ENCODE measurements at regions not wholly inside any gene's neighbourhood (a gene's known extent, or its start where the extent isn't known, plus 50 kb on each side); places are given as distances from the start of the nearest gene placed in this dataset.

- TF ChIP-seq GABPA (IDR thresholded peaks at IDR 0.05; ENCODE audit: low read depth) (no peak), CTCF (IDR thresholded peaks at IDR 0.05; ENCODE audit: insufficient read depth, low read length) (no peak), POLR2AphosphoS5 (IDR thresholded peaks at IDR 0.05; ENCODE audit: low read depth) (no peak)
- no peak for DNase-seq (ENCODE audit: low read depth in 1 of 2, low spot score in 1 of 2)
- Histone ChIP-seq H3K27me3 (ENCODE audit: insufficient read depth, poor library complexity, severe bottlenecking) (no peaks in the 10 kb centered on the region), H3K27ac (replicated peaks) (no peak overlapping the region), H3K4me3 (replicated peaks; ENCODE audit: insufficient read depth, low read length) (no peak overlapping the region)
Observed at GRCh38 chr1:229716069-229716468, 90.0 kb downstream of the URB2 start.

- Histone ChIP-seq H3K27ac (replicated peaks) (no peak overlapping the region), H3K4me3 (replicated peaks; ENCODE audit: insufficient read depth, low read length) (no peak overlapping the region), H3K27me3 (ENCODE audit: insufficient read depth, poor library complexity, severe bottlenecking) (no peaks in the 10 kb centered on the region)
- DNase-seq (ENCODE audit: low read depth in 1 of 2, low spot score in 1 of 2), result no peak
- TF ChIP-seq GABPA (IDR thresholded peaks at IDR 0.05; ENCODE audit: low read depth) (no peak), POLR2AphosphoS5 (IDR thresholded peaks at IDR 0.05; ENCODE audit: low read depth) (no peak)
Observed at GRCh38 chr1:229716704-229717103, 90.7 kb downstream of the URB2 start.

GRCh38 chr1:229717786-229718576 lies 91.9 kb downstream of the URB2 start:
- no peak overlapping the region for H3K27ac ChIP-seq (replicated peaks)
- TF ChIP-seq REST (IDR thresholded peaks at IDR 0.05; ENCODE audit: insufficient replicate concordance, low read depth) (no peak), CTCF (IDR thresholded peaks at IDR 0.05; ENCODE audit: insufficient read depth, low read length) (no peak), SPI1 (IDR thresholded peaks at IDR 0.05; ENCODE audit: borderline replicate concordance, low read depth) (no peak), GABPA (IDR thresholded peaks at IDR 0.05; ENCODE audit: low read depth) (no peak), POLR2AphosphoS5 (IDR thresholded peaks at IDR 0.05; ENCODE audit: low read depth) (no peak)
- no peak for DNase-seq (ENCODE audit: low read depth in 1 of 2, low spot score in 1 of 2)
- no peak overlapping the region for H3K4me3 ChIP-seq (replicated peaks; ENCODE audit: insufficient read depth, low read length)
- H3K27me3 ChIP-seq (ENCODE audit: insufficient read depth, poor library complexity, severe bottlenecking), result no peaks in the 10 kb centered on the region

GRCh38 chr1:229726061-229726460 lies 100.0 kb downstream of the URB2 start:
- H3K4me3 ChIP-seq (replicated peaks; ENCODE audit: insufficient read depth, low read length), result no peak overlapping the region
- TF ChIP-seq CTCF (IDR thresholded peaks at IDR 0.05; ENCODE audit: insufficient read depth, low read length), result no peak
- TF ChIP-seq SPI1 (IDR thresholded peaks at IDR 0.05; ENCODE audit: borderline replicate concordance, low read depth), result no peak
- TF ChIP-seq REST (IDR thresholded peaks at IDR 0.05; ENCODE audit: insufficient replicate concordance, low read depth), result no peak
- TF ChIP-seq POLR2AphosphoS5 (IDR thresholded peaks at IDR 0.05; ENCODE audit: low read depth), result no peak
- no peak for TF ChIP-seq GABPA (IDR thresholded peaks at IDR 0.05; ENCODE audit: low read depth)
- no peak overlapping the region for H3K27ac ChIP-seq (replicated peaks)
- no peak for DNase-seq (ENCODE audit: low read depth in 1 of 2, low spot score in 1 of 2)
- no peaks in the 10 kb centered on the region for H3K27me3 ChIP-seq (ENCODE audit: insufficient read depth, poor library complexity, severe bottlenecking)

Data from HL-60 (cell line).